Osteoblast (primary cell): ENCODE measurements at regions not wholly inside any gene's neighbourhood (a gene's known extent, or its start where the extent isn't known, plus 50 kb on each side); places are given as distances from the start of the nearest gene placed in this dataset.

Experiments used
- DNase-seq: peaks from one replicate; pipeline ENCODE4 v3.0.0; 2011; ENCODE audit warnings: low spot score, mixed read lengths; ENCODE audit not compliant: insufficient read length; ENCODE audit errors: missing footprints
- H2AFZ ChIP-seq: 2 replicates; pipeline ENCODE4 v1.6.0; 2011; ENCODE audit warnings: mild to moderate bottlenecking, low read length
- H3K27ac ChIP-seq: 2 replicates; pipeline ENCODE4 v1.5.1; 2011; ENCODE audit warnings: mild to moderate bottlenecking, low read depth, low read length, moderate library complexity
- H3K27me3 ChIP-seq: 2 replicates; pipeline ENCODE4 v1.6.0; 2012; ENCODE audit warnings: mild to moderate bottlenecking, control low read depth, inconsistent platforms, low read length, moderate library complexity; ENCODE audit not compliant: insufficient read depth
- H3K36me3 ChIP-seq: 2 replicates; pipeline ENCODE4 v1.5.1; 2011; ENCODE audit warnings: mild to moderate bottlenecking, low read length, control low read depth, moderate library complexity; ENCODE audit not compliant: insufficient read depth
- H3K4me1 ChIP-seq: 2 replicates; pipeline ENCODE4 v1.5.1; 2011; ENCODE audit warnings: mild to moderate bottlenecking, low read length, control low read depth, moderate library complexity; ENCODE audit not compliant: insufficient read depth
- H3K4me2 ChIP-seq: 2 replicates; pipeline ENCODE4 v1.6.0; 2011; ENCODE audit warnings: mild to moderate bottlenecking, low read length; ENCODE audit not compliant: insufficient read depth
- H3K4me3 ChIP-seq: fragments of 200-600 bp; sonication (generic); 3 replicates; pipeline ENCODE4 v1.5.1; 2012; ENCODE audit warnings: mild to moderate bottlenecking, low read length, inconsistent platforms; ENCODE audit not compliant: insufficient read depth
- H3K79me2 ChIP-seq: 2 replicates; pipeline ENCODE4 v1.6.0; 2012; ENCODE audit warnings: mild to moderate bottlenecking, low read length, control low read depth, inconsistent platforms; ENCODE audit not compliant: insufficient read depth
- H3K9me3 ChIP-seq: 2 replicates; pipeline ENCODE4 v1.5.1; 2011; ENCODE audit warnings: low read depth, low read length, control low read depth
- H4K20me1 ChIP-seq: 2 replicates; pipeline ENCODE4 v1.6.0; 2012; ENCODE audit warnings: mild to moderate bottlenecking, low read length, control low read depth; ENCODE audit not compliant: insufficient read depth
- CTCF ChIP-seq: IDR thresholded peaks from 2 replicates; pipeline ENCODE4 v1.5.1; 2011; ENCODE audit warnings: mild to moderate bottlenecking, low read depth, low read length, moderate library complexity; ENCODE audit errors: extremely low read depth

GRCh38 chr5:18299166-18299565 is 664.9 kb downstream of the TAF11L14 start:
- no peaks in the 10 kb centered on the region for H4K20me1 ChIP-seq
- H3K27ac ChIP-seq = no peak overlapping the region
- no peaks in the 10 kb centered on the region for H3K79me2 ChIP-seq
- no peaks in the 10 kb centered on the region for H3K4me1 ChIP-seq
- TF ChIP-seq CTCF = no peak
- no peak overlapping the region for H3K4me3 ChIP-seq
- H3K9me3 ChIP-seq = no peaks in the 10 kb centered on the region
- DNase-seq = no peak
- H2AFZ ChIP-seq = no peak overlapping the region
- no peaks in the 10 kb centered on the region for H3K36me3 ChIP-seq
- H3K27me3 ChIP-seq = no peaks in the 10 kb centered on the region
- no peak overlapping the region for H3K4me2 ChIP-seq

GRCh38 chr5:18305288-18305924 is 671.1 kb downstream of the TAF11L14 start:
- Histone ChIP-seq H3K36me3 (no peaks in the 10 kb centered on the region), H4K20me1 (no peaks in the 10 kb centered on the region), H3K79me2 (no peaks in the 10 kb centered on the region), H3K4me3 (no peak overlapping the region), H3K9me3 (no peaks in the 10 kb centered on the region), H3K4me2 (no peak overlapping the region), H3K27ac (no peak overlapping the region), H3K4me1 (no peaks in the 10 kb centered on the region), H2AFZ (no peak overlapping the region), H3K27me3 (no peaks in the 10 kb centered on the region)
- peak; percentile 69 for DNase-seq
- TF ChIP-seq CTCF = peak; percentile 72

GRCh38 chr5:18311266-18311665 is 677.0 kb downstream of the TAF11L14 start:
- Histone ChIP-seq H3K9me3 (no peaks in the 10 kb centered on the region), H3K4me2 (no peak overlapping the region), H3K4me1 (no peaks in the 10 kb centered on the region), H3K27ac (no peak overlapping the region), H2AFZ (no peak overlapping the region), H3K4me3 (no peak overlapping the region), H3K36me3 (no peaks in the 10 kb centered on the region), H3K79me2 (no peaks in the 10 kb centered on the region), H4K20me1 (no peaks in the 10 kb centered on the region), H3K27me3 (no peaks in the 10 kb centered on the region)
- no peak for TF ChIP-seq CTCF
- peak; percentile 47 for DNase-seq

GRCh38 chr5:18312016-18312415 is 677.8 kb downstream of the TAF11L14 start:
- DNase-seq = no peak
- Histone ChIP-seq H3K9me3 (no peaks in the 10 kb centered on the region), H3K4me2 (no peak overlapping the region), H3K4me3 (no peak overlapping the region), H3K4me1 (no peaks in the 10 kb centered on the region), H4K20me1 (no peaks in the 10 kb centered on the region), H3K36me3 (no peaks in the 10 kb centered on the region), H2AFZ (no peak overlapping the region), H3K27ac (no peak overlapping the region), H3K79me2 (no peaks in the 10 kb centered on the region), H3K27me3 (no peaks in the 10 kb centered on the region)
- TF ChIP-seq CTCF = no peak
